ENCODE measurements at regions not wholly inside any gene's neighbourhood (a gene's known extent, or its start where the extent isn't known, plus 50 kb on each side); places are given as distances from the start of the nearest gene placed in this dataset.

- Histone ChIP-seq H3K4me2 (ENCODE audit: insufficient read depth in 1 of 2, low read depth in 2 of 2, low read length in 2 of 2) (no peak overlapping the region), H3K79me2 (ENCODE audit: control insufficient read depth in 1 of 2, insufficient read depth in 2 of 2, low read length in 2 of 2) (no peaks in the 10 kb centered on the region), H3K9me3 (ENCODE audit: insufficient read depth in 2 of 2, low read depth in 1 of 2, low read length in 1 of 2) (no peaks in the 10 kb centered on the region), H3K27me3 (replicated peaks in 1 of 4; ENCODE audit: control insufficient read depth in 3 of 4, extremely low read depth in 1 of 4, insufficient read depth in 3 of 4, low read length in 3 of 4) (no peaks in the 10 kb centered on the region), H3K18ac (ENCODE audit: extremely low read depth, low read length) (no peak overlapping the region), H4K20me1 (replicated peaks in 1 of 2; ENCODE audit: control insufficient read depth in 1 of 2, insufficient read depth in 2 of 2, low read length in 2 of 2) (no peaks in the 10 kb centered on the region), H3K36me3 (ENCODE audit: control insufficient read depth in 2 of 4, insufficient read depth in 4 of 4, low read length in 3 of 4) (no peaks in the 10 kb centered on the region), H2BK12ac (ENCODE audit: low read depth, low read length) (no peak overlapping the region), H3K4me1 (replicated peaks in 1 of 4; ENCODE audit: control insufficient read depth in 3 of 4, insufficient read depth in 4 of 4, low read length in 3 of 4) (no peaks in the 10 kb centered on the region), H3K4ac (replicated peaks; ENCODE audit: insufficient read length, low read depth, low read length) (no peak overlapping the region), H3K27ac (ENCODE audit: low read depth, low read length) (no peak overlapping the region), H4K8ac (ENCODE audit: extremely low read depth, insufficient read depth, low read length) (no peak overlapping the region), H2AK5ac (ENCODE audit: low read depth, low read length) (no peak overlapping the region), H2BK120ac (replicated peaks; ENCODE audit: low read depth, low read length) (no peak overlapping the region), H3K56ac (replicated peaks; ENCODE audit: insufficient read length, low read depth, low read length) (no peak overlapping the region), H3K23ac (ENCODE audit: insufficient read length) (no peak overlapping the region), H2BK15ac (ENCODE audit: low read length) (no peak overlapping the region), H4K5ac (ENCODE audit: insufficient read length, low read depth, low read length) (no peak overlapping the region), H3K4me3 (ENCODE audit: extremely low read depth in 1 of 4, insufficient read depth in 2 of 4, low read depth in 3 of 4, low read length in 4 of 4) (no peak overlapping the region), H2AFZ (ENCODE audit: low read length) (no peak overlapping the region), H3K14ac (ENCODE audit: insufficient read length) (no peak overlapping the region), H2BK20ac (ENCODE audit: low read length) (no peak overlapping the region), H3K9ac (replicated peaks in 1 of 4; ENCODE audit: extremely low read depth in 1 of 4, low read depth in 3 of 4, low read length in 3 of 4) (no peak overlapping the region), H4K91ac (replicated peaks; ENCODE audit: insufficient read length, low read length) (no peak overlapping the region), H3K79me1 (ENCODE audit: low read depth, low read length) (no peaks in the 10 kb centered on the region), H2BK5ac (ENCODE audit: low read depth, low read length) (no peak overlapping the region), H3K23me2 (ENCODE audit: low read depth, low read length) (no peaks in the 10 kb centered on the region)
- CTCF ChIA-PET (ENCODE audit: partially characterized antibody), result no interaction called here
- no peak for FAIRE-seq
- POLR2A ChIA-PET (ENCODE audit: partially characterized antibody), result no interaction called here
- DNase-seq (ENCODE audit: low read depth in 1 of 2, low spot score in 2 of 2), result no peak
- no peak for TF ChIP-seq POLR2A (IDR thresholded peaks at IDR 0.05; ENCODE audit: control extremely low read depth in 1 of 2, low read depth in 2 of 2, low read length in 2 of 2)
- TF ChIP-seq NANOG (IDR thresholded peaks at IDR 0.05; ENCODE audit: insufficient read depth, low read depth, low read length, poor library complexity, severe bottlenecking), result no peak
- WGBS, 2 experiments (ENCODE audit: extremely low coverage in 1 of 2, insufficient coverage in 1 of 2, insufficient read length in 1 of 2, insufficient replicate concordance in 2 of 2, low coverage in 1 of 2, low lambda C conversion rate in 2 of 2, missing lambda C conversion rate in 1 of 2), result 80% methylated on average over 3 of the region's 3 CpGs; no CpG with 5 or more reads in 1 of the 2 experiments
Observed at GRCh38 chrX:125108921-125109320, 210.8 kb upstream of the TEX13C start.

Data from H1 (cell line).